ENCODE measurements at regions not wholly inside any gene's neighbourhood (a gene's known extent, or its start where the extent isn't known, plus 50 kb on each side); places are given as distances from the start of the nearest gene placed in this dataset.

DNA sequence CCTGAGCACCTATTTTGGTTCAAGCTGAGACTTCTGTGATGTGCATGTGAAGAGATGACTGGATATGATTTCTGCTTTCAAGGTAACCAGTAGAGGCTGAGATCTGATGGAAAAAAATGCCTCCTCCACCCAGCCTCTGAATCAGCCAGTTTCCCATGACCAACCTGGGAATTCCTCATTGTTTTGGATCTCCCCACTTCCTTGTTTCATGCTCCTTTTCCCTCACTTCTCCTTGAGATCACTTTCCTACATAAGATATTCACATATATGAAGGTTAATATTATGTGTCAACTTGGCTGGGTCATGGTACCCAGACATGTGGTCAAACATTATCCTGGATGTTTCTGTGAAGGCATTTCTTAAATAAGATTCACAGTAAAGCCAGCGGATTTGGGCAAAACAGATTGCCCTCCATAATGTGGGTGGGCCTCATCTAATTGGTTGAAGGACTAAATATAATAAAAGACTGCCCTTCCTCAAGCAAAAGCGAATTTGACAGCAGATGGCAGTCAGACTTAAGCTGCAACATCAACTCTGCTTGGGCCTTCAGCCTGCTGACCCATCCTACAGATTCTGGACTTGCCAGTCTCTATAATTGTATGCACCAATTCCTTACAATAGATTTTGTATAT lies 379.4 kb downstream of the TNS1 start:
- H3K4me3 Mint-ChIP-seq = no peak overlapping the region
- no peak overlapping the region for H3K27ac Mint-ChIP-seq (ENCODE audit: low read depth)
- H3K36me3 Mint-ChIP-seq (ENCODE audit: insufficient read depth) = peaks cover 1% of the 10 kb centered on the region
- DNase-seq (ENCODE audit: low spot score in 2 of 2) = no peak
- no peaks in the 10 kb centered on the region for H3K27me3 Mint-ChIP-seq
- no peaks in the 10 kb centered on the region for H3K4me1 Mint-ChIP-seq
- ATAC-seq (replicated peaks; ENCODE audit: extremely low read depth, poor library complexity, severe bottlenecking) = no peak
- no peaks in the 10 kb centered on the region for H3K9me3 Mint-ChIP-seq

DNA sequence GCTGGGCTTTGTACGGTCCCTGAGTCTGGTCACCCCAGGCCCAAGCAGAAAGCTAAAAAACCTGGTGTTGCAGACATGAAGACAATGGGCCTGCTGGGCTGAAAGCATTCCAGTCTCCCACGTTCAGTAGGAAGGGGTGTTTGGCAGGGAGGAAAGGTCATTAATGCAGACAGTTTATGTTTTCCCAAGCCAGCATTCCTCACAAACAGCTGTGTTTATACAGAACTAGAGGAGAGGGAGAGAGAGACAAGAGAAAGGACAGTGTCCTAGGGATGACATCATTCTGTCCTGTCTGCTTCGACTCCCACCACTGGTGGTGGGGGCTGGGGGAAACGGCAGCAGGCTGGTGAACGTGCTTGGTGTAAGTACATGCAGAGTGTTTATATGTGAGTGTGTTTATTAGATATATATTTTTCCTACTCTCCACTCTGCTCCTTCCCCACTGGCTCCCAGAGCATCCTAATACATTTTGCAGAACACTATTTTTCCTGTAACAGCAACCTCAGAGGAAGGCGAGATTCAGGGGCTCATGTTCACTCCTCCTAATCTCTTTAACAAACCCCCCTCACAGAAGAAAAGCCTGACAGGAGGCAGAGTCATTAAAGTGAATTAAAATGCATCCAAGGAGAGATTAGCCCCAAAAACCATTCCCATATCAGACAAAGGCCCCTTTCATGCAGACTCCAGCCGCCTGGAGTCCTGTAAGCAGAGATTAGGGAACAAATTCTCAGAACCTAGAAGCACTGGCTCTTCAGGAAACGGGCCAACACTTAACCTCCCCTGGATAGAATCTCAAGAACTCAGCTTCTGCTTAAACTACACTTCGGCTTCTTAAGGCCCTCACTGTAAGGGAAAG lies 380.4 kb downstream of the TNS1 start:
- Mint-ChIP-seq H3K4me3 (no peak overlapping the region), H3K4me1 (no peaks in the 10 kb centered on the region), H3K27me3 (no peaks in the 10 kb centered on the region), H3K27ac (ENCODE audit: low read depth) (no peak overlapping the region), H3K36me3 (ENCODE audit: insufficient read depth) (peaks cover 1% of the 10 kb centered on the region), H3K9me3 (no peaks in the 10 kb centered on the region)
- no peak for ATAC-seq (replicated peaks; ENCODE audit: extremely low read depth, poor library complexity, severe bottlenecking)
- no peak for DNase-seq (ENCODE audit: low spot score in 2 of 2)

- no peak overlapping the region for H3K27ac Mint-ChIP-seq (ENCODE audit: low read depth)
- H3K4me3 Mint-ChIP-seq = no peak overlapping the region
Measured at GRCh38 chr2:217621391-217621801, 381.4 kb downstream of the TNS1 start.

DNA sequence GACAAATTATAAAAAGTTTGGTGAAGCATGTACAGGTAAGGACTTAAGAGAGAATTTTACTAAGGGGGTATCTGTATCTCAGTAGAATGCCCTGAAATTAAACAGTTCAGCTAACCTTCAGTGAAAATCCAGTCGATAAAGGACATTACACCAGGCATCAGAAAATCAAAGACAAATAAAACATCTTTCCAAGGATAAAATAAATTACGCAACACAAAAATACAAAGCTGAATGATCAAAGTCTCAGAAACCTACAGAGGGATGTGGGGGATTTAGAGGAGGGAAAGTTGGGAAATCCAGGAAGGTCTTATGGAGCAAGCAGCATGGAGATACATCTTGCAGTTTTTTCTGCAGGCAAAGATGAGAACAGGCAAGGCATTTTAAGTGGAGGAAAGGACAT lies 384.1 kb downstream of the TNS1 start:
- H3K27me3 Mint-ChIP-seq = no peaks in the 10 kb centered on the region
- H3K36me3 Mint-ChIP-seq (ENCODE audit: insufficient read depth) = no peaks in the 10 kb centered on the region
- H3K4me3 Mint-ChIP-seq = no peak overlapping the region
- no peaks in the 10 kb centered on the region for H3K4me1 Mint-ChIP-seq
- no peaks in the 10 kb centered on the region for H3K9me3 Mint-ChIP-seq
- DNase-seq (ENCODE audit: low spot score in 2 of 2) (no peak), ATAC-seq (replicated peaks; ENCODE audit: extremely low read depth, poor library complexity, severe bottlenecking) (no peak)
- H3K27ac Mint-ChIP-seq (ENCODE audit: low read depth) = no peak overlapping the region

More at GRCh38 chr2:217621391-217621801, 381.4 kb downstream of the TNS1 start:
- Mint-ChIP-seq H3K4me1 (no peaks in the 10 kb centered on the region), H3K27me3 (no peaks in the 10 kb centered on the region), H3K36me3 (ENCODE audit: insufficient read depth) (peaks cover 1% of the 10 kb centered on the region), H3K9me3 (no peaks in the 10 kb centered on the region)
- ATAC-seq (replicated peaks; ENCODE audit: extremely low read depth, poor library complexity, severe bottlenecking) (no peak), DNase-seq (ENCODE audit: low spot score in 2 of 2) (no peak)

DNA sequence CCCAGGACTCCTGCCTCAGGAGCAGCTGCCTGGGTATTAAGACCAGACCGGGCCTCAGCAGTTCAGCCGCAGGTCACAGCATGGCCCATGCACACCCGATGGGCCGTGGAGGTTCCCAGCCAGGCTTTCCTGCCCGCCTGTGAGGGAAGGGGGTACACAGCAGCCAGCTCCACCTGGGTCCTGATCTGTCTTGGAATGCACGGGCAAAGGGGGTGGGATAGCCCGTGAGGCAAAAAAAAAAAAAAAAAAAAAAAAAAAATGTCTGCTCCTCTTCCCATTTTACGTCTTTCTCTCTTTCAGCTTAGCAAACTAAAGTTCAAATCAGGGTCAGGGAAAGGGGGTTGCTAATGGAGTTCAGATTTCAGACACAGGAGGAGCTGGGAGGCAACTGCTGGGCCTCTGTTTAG lies 385.2 kb downstream of the TNS1 start:
- Mint-ChIP-seq H3K36me3 (ENCODE audit: insufficient read depth) (no peaks in the 10 kb centered on the region), H3K4me3 (no peak overlapping the region), H3K27ac (ENCODE audit: low read depth) (no peak overlapping the region), H3K27me3 (no peaks in the 10 kb centered on the region), H3K4me1 (no peaks in the 10 kb centered on the region), H3K9me3 (no peaks in the 10 kb centered on the region)
- ATAC-seq (replicated peaks; ENCODE audit: extremely low read depth, poor library complexity, severe bottlenecking) (no peak), DNase-seq (ENCODE audit: low spot score in 2 of 2) (no peak)

DNA sequence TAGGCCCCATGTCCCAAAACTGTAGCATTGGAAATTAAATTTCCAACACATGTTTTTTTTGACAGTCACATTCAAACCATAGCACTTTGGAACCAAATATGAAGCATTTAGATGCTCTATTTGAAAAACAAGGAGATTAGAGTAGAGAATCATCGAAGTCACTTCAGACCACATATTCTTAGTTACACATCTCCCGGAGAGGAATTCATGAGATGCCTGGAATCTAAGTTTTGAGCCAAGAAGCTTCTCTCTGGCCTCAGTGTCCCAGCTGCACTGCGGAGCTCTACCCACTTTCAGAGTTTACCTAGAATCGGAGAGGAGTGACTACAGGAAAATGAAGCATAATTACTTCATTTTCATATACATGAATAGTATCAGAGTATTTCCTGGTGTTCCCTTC lies 385.9 kb downstream of the TNS1 start:
- ATAC-seq (replicated peaks; ENCODE audit: extremely low read depth, poor library complexity, severe bottlenecking) = no peak
- no peaks in the 10 kb centered on the region for H3K36me3 Mint-ChIP-seq (ENCODE audit: insufficient read depth)
- H3K27me3 Mint-ChIP-seq = no peaks in the 10 kb centered on the region
- no peak overlapping the region for H3K27ac Mint-ChIP-seq (ENCODE audit: low read depth)
- H3K4me3 Mint-ChIP-seq = no peak overlapping the region
- H3K9me3 Mint-ChIP-seq = no peaks in the 10 kb centered on the region
- no peak for DNase-seq (ENCODE audit: low spot score in 2 of 2)
- no peaks in the 10 kb centered on the region for H3K4me1 Mint-ChIP-seq

- DNase-seq (ENCODE audit: low spot score in 2 of 2) (no peak), ATAC-seq (replicated peaks; ENCODE audit: extremely low read depth, poor library complexity, severe bottlenecking) (no peak)
- Mint-ChIP-seq H3K27ac (ENCODE audit: low read depth) (no peak overlapping the region), H3K4me3 (no peak overlapping the region), H3K9me3 (no peaks in the 10 kb centered on the region), H3K27me3 (no peaks in the 10 kb centered on the region), H3K4me1 (peaks cover 12% of the 10 kb centered on the region), H3K36me3 (ENCODE audit: insufficient read depth) (no peaks in the 10 kb centered on the region)
Measured at GRCh38 chr2:217615171-217615570, 387.6 kb downstream of the TNS1 start.

- DNase-seq (ENCODE audit: low spot score in 2 of 2) (no peak), ATAC-seq (replicated peaks; ENCODE audit: extremely low read depth, poor library complexity, severe bottlenecking) (no peak)
- H3K36me3 Mint-ChIP-seq (ENCODE audit: insufficient read depth) = no peaks in the 10 kb centered on the region
- H3K4me3 Mint-ChIP-seq = no peak overlapping the region
- peaks cover 19% of the 10 kb centered on the region for H3K4me1 Mint-ChIP-seq
- no peaks in the 10 kb centered on the region for H3K27me3 Mint-ChIP-seq
- no peaks in the 10 kb centered on the region for H3K9me3 Mint-ChIP-seq
- H3K27ac Mint-ChIP-seq (ENCODE audit: low read depth) = no peak overlapping the region
Measured at GRCh38 chr2:217614498-217614897, 388.3 kb downstream of the TNS1 start.

DNA sequence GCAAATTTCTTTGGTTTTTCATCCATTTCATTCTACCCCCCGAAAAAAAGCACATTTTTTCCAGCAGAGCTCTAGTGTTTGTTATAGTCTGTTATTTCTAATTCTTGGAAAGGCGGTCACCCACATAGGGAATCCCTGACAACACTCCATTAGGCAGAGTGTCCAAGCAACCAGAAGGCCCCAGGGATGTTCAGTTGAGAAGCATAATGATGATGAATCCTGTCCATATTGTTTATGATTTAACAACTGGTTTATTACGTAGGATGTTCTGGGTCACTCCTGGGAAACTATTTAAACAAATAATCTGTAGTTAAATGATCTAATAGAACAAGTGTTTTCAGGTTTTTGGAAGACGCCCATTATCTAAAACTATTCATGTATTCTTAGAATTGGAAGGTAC lies 388.7 kb downstream of the TNS1 start:
- Mint-ChIP-seq H3K4me1 (peaks cover 19% of the 10 kb centered on the region), H3K27ac (ENCODE audit: low read depth) (no peak overlapping the region), H3K36me3 (ENCODE audit: insufficient read depth) (no peaks in the 10 kb centered on the region), H3K9me3 (no peaks in the 10 kb centered on the region), H3K4me3 (no peak overlapping the region), H3K27me3 (no peaks in the 10 kb centered on the region)
- ATAC-seq (replicated peaks; ENCODE audit: extremely low read depth, poor library complexity, severe bottlenecking) = no peak
- no peak for DNase-seq (ENCODE audit: low spot score in 2 of 2)

GRCh38 chr2:217612920-217613319 lies 389.9 kb downstream of the TNS1 start:
- Mint-ChIP-seq H3K36me3 (ENCODE audit: insufficient read depth) (no peaks in the 10 kb centered on the region), H3K4me1 (peaks cover 24% of the 10 kb centered on the region), H3K27ac (ENCODE audit: low read depth) (no peak overlapping the region), H3K27me3 (no peaks in the 10 kb centered on the region), H3K9me3 (no peaks in the 10 kb centered on the region), H3K4me3 (no peak overlapping the region)
- no peak for DNase-seq (ENCODE audit: low spot score in 2 of 2)
- ATAC-seq (replicated peaks; ENCODE audit: extremely low read depth, poor library complexity, severe bottlenecking) = no peak

DNA sequence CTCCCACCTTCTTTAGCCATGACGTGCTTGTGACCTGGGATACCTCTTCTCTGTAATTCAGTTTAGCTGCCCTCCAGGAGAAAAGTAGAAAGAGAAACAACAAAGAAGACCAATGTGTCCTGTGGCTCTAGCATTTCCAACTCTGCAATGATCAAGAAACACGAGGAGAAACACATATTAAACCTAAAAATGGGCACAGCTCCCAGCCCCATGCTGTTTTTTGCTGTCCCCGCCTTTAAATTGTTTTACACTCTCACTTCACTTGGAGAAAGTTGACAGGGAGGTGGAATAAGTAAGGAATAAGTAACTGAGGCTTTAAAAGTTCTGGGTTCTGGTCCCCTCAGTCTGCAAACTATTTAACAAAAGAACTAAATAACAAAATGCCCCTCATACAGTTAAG lies 390.6 kb downstream of the TNS1 start:
- H3K27me3 Mint-ChIP-seq = no peaks in the 10 kb centered on the region
- ATAC-seq (replicated peaks; ENCODE audit: extremely low read depth, poor library complexity, severe bottlenecking) (no peak), DNase-seq (ENCODE audit: low spot score in 2 of 2) (no peak)
- H3K4me3 Mint-ChIP-seq = no peak overlapping the region
- H3K9me3 Mint-ChIP-seq = no peaks in the 10 kb centered on the region
- peaks cover 24% of the 10 kb centered on the region for H3K4me1 Mint-ChIP-seq
- no peak overlapping the region for H3K27ac Mint-ChIP-seq (ENCODE audit: low read depth)
- H3K36me3 Mint-ChIP-seq (ENCODE audit: insufficient read depth) = no peaks in the 10 kb centered on the region

GRCh38 chr2:217611626-217612127 lies 391.1 kb downstream of the TNS1 start:
- no peak for ATAC-seq (replicated peaks; ENCODE audit: extremely low read depth, poor library complexity, severe bottlenecking)
- Mint-ChIP-seq H3K4me1 (peaks cover 24% of the 10 kb centered on the region), H3K4me3 (no peak overlapping the region), H3K27me3 (no peaks in the 10 kb centered on the region), H3K9me3 (no peaks in the 10 kb centered on the region), H3K27ac (ENCODE audit: low read depth) (no peak overlapping the region), H3K36me3 (ENCODE audit: insufficient read depth) (no peaks in the 10 kb centered on the region)
- DNase-seq (ENCODE audit: low spot score in 2 of 2) = no peak

GRCh38 chr2:217611056-217611455 lies 391.7 kb downstream of the TNS1 start:
- Mint-ChIP-seq H3K36me3 (ENCODE audit: insufficient read depth) (no peaks in the 10 kb centered on the region), H3K4me3 (peak overlapping the region; percentile 4), H3K4me1 (peaks cover 24% of the 10 kb centered on the region), H3K27me3 (no peaks in the 10 kb centered on the region), H3K9me3 (no peaks in the 10 kb centered on the region), H3K27ac (ENCODE audit: low read depth) (peak overlapping the region; percentile 67)
- ATAC-seq (replicated peaks; ENCODE audit: extremely low read depth, poor library complexity, severe bottlenecking) (no peak), DNase-seq (ENCODE audit: low spot score in 2 of 2) (no peak)
